AG04450 (cell line): ENCODE measurements at regions not wholly inside any gene's neighbourhood (a gene's known extent, or its start where the extent isn't known, plus 50 kb on each side); places are given as distances from the start of the nearest gene placed in this dataset.

Experiments
- CTCF ChIA-PET: fragments of 300-600, 350-600 bp; formaldehyde crosslinking; extraction: SDS; loops from one replicate; lab custom pipeline; 2022; ENCODE audit warnings: antibody characterized with exemption, inconsistent platforms; lab: Charles Lee
- POLR2A ChIA-PET: fragments of 350-600 bp; formaldehyde crosslinking; extraction: SDS; loops from one replicate; lab custom pipeline; 2021; ENCODE audit warnings: antibody characterized with exemption, inconsistent platforms; lab: Yijun Ruan, JAX
- DNase-seq: peaks from one replicate; pipeline ENCODE4 v3.0.0-alpha.2; 2011; ENCODE audit warnings: low read depth, low spot score
- H3K27ac ChIP-seq: one replicate; pipeline ENCODE4 v1.5.1; 2012; ENCODE audit warnings: low read depth, low read length, control low read depth
- H3K27me3 ChIP-seq: one replicate; pipeline ENCODE4 v1.6.0; 2012; ENCODE audit warnings: low read length; ENCODE audit not compliant: control insufficient read depth, insufficient read depth
- H3K4me3 ChIP-seq: 2 replicates; pipeline ENCODE4 v1.5.1; 2011; ENCODE audit warnings: mild to moderate bottlenecking, low read depth, low read length, control low read depth
- H3K9me3 ChIP-seq: 2 replicates; pipeline ENCODE4 v1.5.1; 2012; ENCODE audit warnings: low read length; ENCODE audit not compliant: control insufficient read depth, insufficient read depth
- CTCF ChIP-seq: IDR thresholded peaks from 2 replicates; pipeline ENCODE4 v1.5.1; 2011; ENCODE audit warnings: low read depth, low read length, control low read depth, inconsistent platforms

GRCh38 chrX:94414746-94415145, 740.7 kb downstream of the FAM133A start:
- Histone ChIP-seq H3K9me3 (no peaks in the 10 kb centered on the region; the same call in 1 of the 2 replicates), H3K4me3 (no peak overlapping the region), H3K27me3 (no peaks in the 10 kb centered on the region), H3K27ac (no peak overlapping the region)
- ChIA-PET CTCF (no interaction called here), POLR2A (no interaction called here)
- DNase-seq, result no peak
- no peak for TF ChIP-seq CTCF

GRCh38 chrX:94418065-94418464, 744.1 kb downstream of the FAM133A start:
- ChIA-PET POLR2A (no interaction called here), CTCF (no interaction called here)
- Histone ChIP-seq H3K4me3 (no peak overlapping the region), H3K9me3 (no peaks in the 10 kb centered on the region), H3K27me3 (no peaks in the 10 kb centered on the region), H3K27ac (no peak overlapping the region)
- TF ChIP-seq CTCF, result no peak
- DNase-seq, result no peak

- CTCF ChIA-PET, result no interaction called here
- Histone ChIP-seq H3K9me3 (no peaks in the 10 kb centered on the region), H3K4me3 (no peak overlapping the region), H3K27ac (no peak overlapping the region), H3K27me3 (no peaks in the 10 kb centered on the region)
- TF ChIP-seq CTCF, result no peak
- POLR2A ChIA-PET, result no interaction called here
- no peak for DNase-seq
Observed at GRCh38 chrX:94424456-94424855, 750.5 kb downstream of the FAM133A start.

GRCh38 chrX:94430091-94430490, 756.1 kb downstream of the FAM133A start:
- POLR2A ChIA-PET, result no interaction called here
- no peak for TF ChIP-seq CTCF

GRCh38 chrX:94435799-94436198, 761.8 kb downstream of the FAM133A start:
- Histone ChIP-seq H3K4me3 (no peak overlapping the region), H3K27ac (no peak overlapping the region), H3K9me3 (no peaks in the 10 kb centered on the region), H3K27me3 (no peaks in the 10 kb centered on the region)
- ChIA-PET CTCF (no interaction called here), POLR2A (no interaction called here)
- no peak for DNase-seq
- TF ChIP-seq CTCF, result no peak

More at GRCh38 chrX:94430091-94430490, 756.1 kb downstream of the FAM133A start:
- no peak for DNase-seq
- Histone ChIP-seq H3K9me3 (no peaks in the 10 kb centered on the region), H3K27me3 (no peaks in the 10 kb centered on the region), H3K4me3 (no peak overlapping the region), H3K27ac (no peak overlapping the region)
- CTCF ChIA-PET, result interaction anchor here (0.5 kb wide), 1 partner anchor 545 kb away, joined by 4 read pairs; no protein-coding TSS in a partner anchor
